ENCODE measurements at regions not wholly inside any gene's neighbourhood (a gene's known extent, or its start where the extent isn't known, plus 50 kb on each side); places are given as distances from the start of the nearest gene placed in this dataset.

DNA sequence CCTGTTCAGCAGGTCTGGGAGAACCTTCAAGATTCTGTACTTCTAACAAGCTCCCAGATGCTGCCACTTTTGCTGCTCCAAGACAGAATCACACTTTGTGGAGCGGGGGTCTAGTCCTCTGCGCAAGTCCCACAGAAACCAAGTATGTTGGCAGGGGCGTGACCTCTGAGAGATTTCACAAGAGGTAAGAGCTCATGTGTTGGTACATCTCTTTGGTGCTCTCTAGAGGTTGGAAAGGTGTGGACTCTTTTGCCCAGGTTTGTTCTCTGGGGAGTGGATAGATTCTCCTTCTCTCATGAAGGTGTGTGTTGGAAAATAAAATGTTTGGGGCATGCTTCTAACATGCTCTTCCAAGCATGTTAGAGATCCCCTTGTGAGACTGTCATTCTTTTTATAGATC, 340.9 kb upstream of the IRAK1BP1 start:
- TF ChIP-seq, protein P1, sequence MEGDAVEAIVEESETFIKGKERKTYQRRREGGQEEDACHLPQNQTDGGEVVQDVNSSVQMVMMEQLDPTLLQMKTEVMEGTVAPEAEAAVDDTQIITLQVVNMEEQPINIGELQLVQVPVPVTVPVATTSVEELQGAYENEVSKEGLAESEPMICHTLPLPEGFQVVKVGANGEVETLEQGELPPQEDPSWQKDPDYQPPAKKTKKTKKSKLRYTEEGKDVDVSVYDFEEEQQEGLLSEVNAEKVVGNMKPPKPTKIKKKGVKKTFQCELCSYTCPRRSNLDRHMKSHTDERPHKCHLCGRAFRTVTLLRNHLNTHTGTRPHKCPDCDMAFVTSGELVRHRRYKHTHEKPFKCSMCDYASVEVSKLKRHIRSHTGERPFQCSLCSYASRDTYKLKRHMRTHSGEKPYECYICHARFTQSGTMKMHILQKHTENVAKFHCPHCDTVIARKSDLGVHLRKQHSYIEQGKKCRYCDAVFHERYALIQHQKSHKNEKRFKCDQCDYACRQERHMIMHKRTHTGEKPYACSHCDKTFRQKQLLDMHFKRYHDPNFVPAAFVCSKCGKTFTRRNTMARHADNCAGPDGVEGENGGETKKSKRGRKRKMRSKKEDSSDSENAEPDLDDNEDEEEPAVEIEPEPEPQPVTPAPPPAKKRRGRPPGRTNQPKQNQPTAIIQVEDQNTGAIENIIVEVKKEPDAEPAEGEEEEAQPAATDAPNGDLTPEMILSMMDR (IDR thresholded peaks at IDR 0.05): no peak
- TF ChIP-seq TAF1 (IDR thresholded peaks at IDR 0.05; ENCODE audit: borderline replicate concordance, low read depth, low read length) (no peak), SMC3 (IDR thresholded peaks at IDR 0.05; ENCODE audit: low read depth, low read length) (no peak), YY1 (IDR thresholded peaks at IDR 0.05; ENCODE audit: low read depth) (no peak), EZH2phosphoT487 (IDR thresholded peaks at IDR 0.05; ENCODE audit: borderline replicate concordance, low read depth) (no peak), REST (IDR thresholded peaks at IDR 0.05; ENCODE audit: low read depth, low read length) (no peak), ELF1 (IDR thresholded peaks at IDR 0.05) (no peak), TCF12 (IDR thresholded peaks at IDR 0.05) (no peak)
- TF ChIP-seq, protein P2, sequence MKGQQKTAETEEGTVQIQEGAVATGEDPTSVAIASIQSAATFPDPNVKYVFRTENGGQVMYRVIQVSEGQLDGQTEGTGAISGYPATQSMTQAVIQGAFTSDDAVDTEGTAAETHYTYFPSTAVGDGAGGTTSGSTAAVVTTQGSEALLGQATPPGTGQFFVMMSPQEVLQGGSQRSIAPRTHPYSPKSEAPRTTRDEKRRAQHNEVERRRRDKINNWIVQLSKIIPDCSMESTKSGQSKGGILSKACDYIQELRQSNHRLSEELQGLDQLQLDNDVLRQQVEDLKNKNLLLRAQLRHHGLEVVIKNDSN (IDR thresholded peaks at IDR 0.05; ENCODE audit: borderline replicate concordance, low read depth): no peak
